ENCODE measurements at regions not wholly inside any gene's neighbourhood (a gene's known extent, or its start where the extent isn't known, plus 50 kb on each side); places are given as distances from the start of the nearest gene placed in this dataset.

GRCh38 chr3:98984024-98984423, 82.5 kb upstream of the DCBLD2 start:
- TF ChIP-seq CTCF (IDR thresholded peaks at IDR 0.05; ENCODE audit: insufficient read depth, low read depth, low read length) (no peak), EZH2 (IDR thresholded peaks at IDR 0.05; ENCODE audit: insufficient read depth, low read length) (no peak)
